GM23338 (cell line): ENCODE measurements at regions not wholly inside any gene's neighbourhood (a gene's known extent, or its start where the extent isn't known, plus 50 kb on each side); places are given as distances from the start of the nearest gene placed in this dataset.

Experiments
- ATAC-seq: fragments of 200-7000 bp; cut with Tn5 transposase; 3 replicates; pipeline ENCODE4 v1.9.1; 2020
- DNase-seq: peaks from one replicate; pipeline ENCODE4 v3.0.0-alpha.2; 2015; ENCODE audit warnings: low spot score
- H2AFZ ChIP-seq: fragments of 200-600 bp; sonication (generic); 2 replicates; pipeline ENCODE4 v1.8.0; 2016; ENCODE audit warnings: antibody characterized with exemption, mild to moderate bottlenecking, moderate library complexity
- H3F3A ChIP-seq: fragments of 200-600 bp; sonication (generic); replicated peaks from 2 replicates; pipeline ENCODE4 v1.8.0; 2017; ENCODE audit warnings: antibody characterized with exemption, mixed run types, low read depth
- H3K27ac ChIP-seq: fragments of 200-600 bp; sonication (generic); 2 replicates; pipeline ENCODE4 v1.6.1; 2016; ENCODE audit warnings: low read depth
- H3K27me3 ChIP-seq: fragments of 200-600 bp; sonication (generic); 2 replicates; pipeline ENCODE4 v1.8.0; 2016; ENCODE audit warnings: mild to moderate bottlenecking, mixed run types, moderate library complexity; ENCODE audit not compliant: insufficient read depth
- H3K36me3 ChIP-seq: fragments of 200-600 bp; sonication (generic); 2 replicates; pipeline ENCODE4 v1.8.0; 2016; ENCODE audit warnings: mild to moderate bottlenecking; ENCODE audit not compliant: insufficient read depth
- H3K4me1 ChIP-seq: fragments of 200-600 bp; sonication (generic); 2 replicates; pipeline ENCODE4 v1.8.0; 2016; ENCODE audit warnings: mild to moderate bottlenecking, moderate library complexity; ENCODE audit not compliant: insufficient read depth
- H3K4me2 ChIP-seq: fragments of 200-600 bp; sonication (generic); 2 replicates; pipeline ENCODE4 v1.7.1; 2017; ENCODE audit warnings: mixed run types
- H3K4me3 ChIP-seq: fragments of 200-600 bp; sonication (generic); 2 replicates; pipeline ENCODE4 v1.6.1; 2016; ENCODE audit warnings: mixed run types
- H3K79me2 ChIP-seq: fragments of 200-600 bp; sonication (generic); replicated peaks from 2 replicates; pipeline ENCODE4 v1.8.0; 2017; ENCODE audit warnings: mild to moderate bottlenecking; ENCODE audit not compliant: insufficient read depth
- H3K9me2 ChIP-seq: fragments of 200-600 bp; sonication (generic); 2 replicates; pipeline ENCODE4 v1.8.0; 2017; ENCODE audit not compliant: insufficient read depth
- H4K20me1 ChIP-seq: fragments of 200-600 bp; sonication (generic); replicated peaks from 2 replicates; pipeline ENCODE4 v1.8.0; 2017; ENCODE audit warnings: mild to moderate bottlenecking; ENCODE audit not compliant: insufficient read depth
- H3K27ac Mint-ChIP-seq: 2 replicates; pipeline ENCODE4 v1.8.0; 2020; ENCODE audit warnings: inconsistent platforms, mild to moderate bottlenecking, moderate library complexity, mixed read lengths
- H3K27me3 Mint-ChIP-seq: 3 replicates; pipeline ENCODE4 v1.8.0; 2022; ENCODE audit warnings: low read depth, mild to moderate bottlenecking, moderate library complexity, mixed read lengths, inconsistent platforms; ENCODE audit not compliant: insufficient read depth, poor library complexity
- H3K36me3 Mint-ChIP-seq: 3 replicates; pipeline ENCODE4 v1.8.0; 2021; ENCODE audit warnings: low read depth, mild to moderate bottlenecking, inconsistent platforms, moderate library complexity, mixed read lengths
- H3K4me1 Mint-ChIP-seq: 3 replicates; pipeline ENCODE4 v1.8.0; 2020; ENCODE audit warnings: mild to moderate bottlenecking, inconsistent platforms, mixed read lengths
- H3K4me3 Mint-ChIP-seq: 3 replicates; pipeline ENCODE4 v1.8.0; 2021; ENCODE audit warnings: moderate library complexity, mild to moderate bottlenecking, inconsistent platforms, mixed read lengths
- H3K9me3 Mint-ChIP-seq: 3 replicates; pipeline ENCODE4 v1.8.0; 2020; ENCODE audit warnings: moderate library complexity, mild to moderate bottlenecking, inconsistent platforms, mixed read lengths
- EZH2 ChIP-seq: fragments of 200-600 bp; sonication (generic); IDR thresholded peaks from one replicate; pipeline ENCODE4 v1.8.0; 2017; ENCODE audit warnings: antibody characterized with exemption, mild to moderate bottlenecking, low read depth; ENCODE audit not compliant: unreplicated experiment
- NANOG ChIP-seq: IDR thresholded peaks from 2 replicates; pipeline ENCODE4 v1.6.1; 2016; ENCODE audit warnings: antibody characterized with exemption, borderline replicate concordance
- ZNF331 ChIP-seq: fragments of 250-450 bp; sonication (Bioruptor Pico); IDR thresholded peaks from 2 replicates; pipeline ENCODE4 v1.5.0; 2020; ENCODE audit warnings: low read depth, mild to moderate bottlenecking, moderate library complexity
- TF ChIP-seq, protein P1 (sequence below): IDR thresholded peaks from one replicate; pipeline ENCODE4 v1.6.1; 2018; ENCODE audit warnings: antibody characterized with exemption; ENCODE audit not compliant: unreplicated experiment
- TF ChIP-seq, protein P2 (sequence below): fragments of 250-450 bp; sonication (Bioruptor Pico); IDR thresholded peaks from 2 replicates; pipeline ENCODE4 v1.5.0; 2020; ENCODE audit warnings: mild to moderate bottlenecking, moderate library complexity

DNA sequence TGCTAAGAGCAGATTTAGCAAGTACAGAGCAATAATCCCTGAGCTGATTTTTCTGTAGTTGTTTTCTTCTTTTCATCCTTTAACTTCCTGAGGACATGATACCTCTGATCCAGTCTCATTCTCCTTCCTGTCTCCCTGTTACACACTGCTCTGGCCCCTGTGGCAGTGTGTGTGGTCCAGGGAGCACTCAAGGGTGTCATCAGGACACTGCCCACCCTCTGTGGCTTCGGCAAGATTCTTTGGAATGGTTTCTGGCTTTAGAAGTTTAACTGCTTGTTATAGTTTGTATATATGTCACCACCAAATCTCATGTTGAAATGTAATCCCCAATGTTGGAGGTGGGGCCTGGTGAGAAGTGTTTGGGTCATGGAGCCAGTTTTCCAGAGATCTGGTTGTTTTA is 637.3 kb downstream of the BCOR start:
- H3K36me3 ChIP-seq, result no peaks in the 10 kb centered on the region
- peaks cover 7% of the 10 kb centered on the region; the same call in 1 of the 3 replicates for H3K9me3 Mint-ChIP-seq
- H3K27me3 Mint-ChIP-seq, result peaks cover 9% of the 10 kb centered on the region
- no peak overlapping the region for H3K4me3 Mint-ChIP-seq
- DNase-seq (no peak), ATAC-seq (no peak)
- no peaks in the 10 kb centered on the region for H4K20me1 ChIP-seq
- H3K79me2 ChIP-seq, result no peaks in the 10 kb centered on the region
- H3F3A ChIP-seq, result no peaks in the 10 kb centered on the region
- no peaks in the 10 kb centered on the region for H3K27me3 ChIP-seq
- H3K4me1 ChIP-seq, result no peaks in the 10 kb centered on the region
- H3K9me2 ChIP-seq, result no peaks in the 10 kb centered on the region
- H3K27ac ChIP-seq, result no peak overlapping the region
- no peaks in the 10 kb centered on the region; the same call in 2 of the 3 replicates for H3K4me1 Mint-ChIP-seq
- no peak overlapping the region for H3K4me3 ChIP-seq
- no peak overlapping the region for H2AFZ ChIP-seq
- H3K36me3 Mint-ChIP-seq, result no peaks in the 10 kb centered on the region; the same call in 1 of the 3 replicates
- H3K4me2 ChIP-seq, result no peak overlapping the region
- no peak for TF ChIP-seq NANOG
- TF ChIP-seq EZH2, result no peak
- TF ChIP-seq ZNF331 (CRISPR knock-in tag), result no peak
- TF ChIP-seq, protein P1, sequence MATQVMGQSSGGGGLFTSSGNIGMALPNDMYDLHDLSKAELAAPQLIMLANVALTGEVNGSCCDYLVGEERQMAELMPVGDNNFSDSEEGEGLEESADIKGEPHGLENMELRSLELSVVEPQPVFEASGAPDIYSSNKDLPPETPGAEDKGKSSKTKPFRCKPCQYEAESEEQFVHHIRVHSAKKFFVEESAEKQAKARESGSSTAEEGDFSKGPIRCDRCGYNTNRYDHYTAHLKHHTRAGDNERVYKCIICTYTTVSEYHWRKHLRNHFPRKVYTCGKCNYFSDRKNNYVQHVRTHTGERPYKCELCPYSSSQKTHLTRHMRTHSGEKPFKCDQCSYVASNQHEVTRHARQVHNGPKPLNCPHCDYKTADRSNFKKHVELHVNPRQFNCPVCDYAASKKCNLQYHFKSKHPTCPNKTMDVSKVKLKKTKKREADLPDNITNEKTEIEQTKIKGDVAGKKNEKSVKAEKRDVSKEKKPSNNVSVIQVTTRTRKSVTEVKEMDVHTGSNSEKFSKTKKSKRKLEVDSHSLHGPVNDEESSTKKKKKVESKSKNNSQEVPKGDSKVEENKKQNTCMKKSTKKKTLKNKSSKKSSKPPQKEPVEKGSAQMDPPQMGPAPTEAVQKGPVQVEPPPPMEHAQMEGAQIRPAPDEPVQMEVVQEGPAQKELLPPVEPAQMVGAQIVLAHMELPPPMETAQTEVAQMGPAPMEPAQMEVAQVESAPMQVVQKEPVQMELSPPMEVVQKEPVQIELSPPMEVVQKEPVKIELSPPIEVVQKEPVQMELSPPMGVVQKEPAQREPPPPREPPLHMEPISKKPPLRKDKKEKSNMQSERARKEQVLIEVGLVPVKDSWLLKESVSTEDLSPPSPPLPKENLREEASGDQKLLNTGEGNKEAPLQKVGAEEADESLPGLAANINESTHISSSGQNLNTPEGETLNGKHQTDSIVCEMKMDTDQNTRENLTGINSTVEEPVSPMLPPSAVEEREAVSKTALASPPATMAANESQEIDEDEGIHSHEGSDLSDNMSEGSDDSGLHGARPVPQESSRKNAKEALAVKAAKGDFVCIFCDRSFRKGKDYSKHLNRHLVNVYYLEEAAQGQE, result no peak
- TF ChIP-seq, protein P2, sequence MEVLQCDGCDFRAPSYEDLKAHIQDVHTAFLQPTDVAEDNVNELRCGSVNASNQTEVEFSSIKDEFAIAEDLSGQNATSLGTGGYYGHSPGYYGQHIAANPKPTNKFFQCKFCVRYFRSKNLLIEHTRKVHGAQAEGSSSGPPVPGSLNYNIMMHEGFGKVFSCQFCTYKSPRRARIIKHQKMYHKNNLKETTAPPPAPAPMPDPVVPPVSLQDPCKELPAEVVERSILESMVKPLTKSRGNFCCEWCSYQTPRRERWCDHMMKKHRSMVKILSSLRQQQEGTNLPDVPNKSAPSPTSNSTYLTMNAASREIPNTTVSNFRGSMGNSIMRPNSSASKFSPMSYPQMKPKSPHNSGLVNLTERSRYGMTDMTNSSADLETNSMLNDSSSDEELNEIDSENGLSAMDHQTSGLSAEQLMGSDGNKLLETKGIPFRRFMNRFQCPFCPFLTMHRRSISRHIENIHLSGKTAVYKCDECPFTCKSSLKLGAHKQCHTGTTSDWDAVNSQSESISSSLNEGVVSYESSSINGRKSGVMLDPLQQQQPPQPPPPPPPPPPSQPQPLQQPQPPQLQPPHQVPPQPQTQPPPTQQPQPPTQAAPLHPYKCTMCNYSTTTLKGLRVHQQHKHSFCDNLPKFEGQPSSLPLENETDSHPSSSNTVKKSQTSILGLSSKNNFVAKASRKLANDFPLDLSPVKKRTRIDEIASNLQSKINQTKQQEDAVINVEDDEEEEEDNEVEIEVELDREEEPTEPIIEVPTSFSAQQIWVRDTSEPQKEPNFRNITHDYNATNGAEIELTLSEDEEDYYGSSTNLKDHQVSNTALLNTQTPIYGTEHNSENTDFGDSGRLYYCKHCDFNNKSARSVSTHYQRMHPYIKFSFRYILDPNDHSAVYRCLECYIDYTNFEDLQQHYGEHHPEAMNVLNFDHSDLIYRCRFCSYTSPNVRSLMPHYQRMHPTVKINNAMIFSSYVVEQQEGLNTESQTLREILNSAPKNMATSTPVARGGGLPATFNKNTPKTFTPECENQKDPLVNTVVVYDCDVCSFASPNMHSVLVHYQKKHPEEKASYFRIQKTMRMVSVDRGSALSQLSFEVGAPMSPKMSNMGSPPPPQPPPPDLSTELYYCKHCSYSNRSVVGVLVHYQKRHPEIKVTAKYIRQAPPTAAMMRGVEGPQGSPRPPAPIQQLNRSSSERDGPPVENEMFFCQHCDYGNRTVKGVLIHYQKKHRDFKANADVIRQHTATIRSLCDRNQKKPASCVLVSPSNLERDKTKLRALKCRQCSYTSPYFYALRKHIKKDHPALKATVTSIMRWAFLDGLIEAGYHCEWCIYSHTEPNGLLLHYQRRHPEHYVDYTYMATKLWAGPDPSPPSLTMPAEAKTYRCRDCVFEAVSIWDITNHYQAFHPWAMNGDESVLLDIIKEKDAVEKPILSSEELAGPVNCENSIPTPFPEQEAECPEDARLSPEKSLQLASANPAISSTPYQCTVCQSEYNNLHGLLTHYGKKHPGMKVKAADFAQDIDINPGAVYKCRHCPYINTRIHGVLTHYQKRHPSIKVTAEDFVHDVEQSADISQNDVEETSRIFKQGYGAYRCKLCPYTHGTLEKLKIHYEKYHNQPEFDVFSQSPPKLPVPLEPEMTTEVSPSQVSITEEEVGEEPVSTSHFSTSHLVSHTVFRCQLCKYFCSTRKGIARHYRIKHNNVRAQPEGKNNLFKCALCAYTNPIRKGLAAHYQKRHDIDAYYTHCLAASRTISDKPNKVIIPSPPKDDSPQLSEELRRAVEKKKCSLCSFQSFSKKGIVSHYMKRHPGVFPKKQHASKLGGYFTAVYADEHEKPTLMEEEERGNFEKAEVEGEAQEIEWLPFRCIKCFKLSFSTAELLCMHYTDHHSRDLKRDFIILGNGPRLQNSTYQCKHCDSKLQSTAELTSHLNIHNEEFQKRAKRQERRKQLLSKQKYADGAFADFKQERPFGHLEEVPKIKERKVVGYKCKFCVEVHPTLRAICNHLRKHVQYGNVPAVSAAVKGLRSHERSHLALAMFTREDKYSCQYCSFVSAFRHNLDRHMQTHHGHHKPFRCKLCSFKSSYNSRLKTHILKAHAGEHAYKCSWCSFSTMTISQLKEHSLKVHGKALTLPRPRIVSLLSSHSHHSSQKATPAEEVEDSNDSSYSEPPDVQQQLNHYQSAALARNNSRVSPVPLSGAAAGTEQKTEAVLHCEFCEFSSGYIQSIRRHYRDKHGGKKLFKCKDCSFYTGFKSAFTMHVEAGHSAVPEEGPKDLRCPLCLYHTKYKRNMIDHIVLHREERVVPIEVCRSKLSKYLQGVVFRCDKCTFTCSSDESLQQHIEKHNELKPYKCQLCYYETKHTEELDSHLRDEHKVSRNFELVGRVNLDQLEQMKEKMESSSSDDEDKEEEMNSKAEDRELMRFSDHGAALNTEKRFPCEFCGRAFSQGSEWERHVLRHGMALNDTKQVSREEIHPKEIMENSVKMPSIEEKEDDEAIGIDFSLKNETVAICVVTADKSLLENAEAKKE (CRISPR knock-in tag), result no peak
- no peak overlapping the region for H3K27ac Mint-ChIP-seq
